GM21360 (cell line): ENCODE measurements at regions not wholly inside any gene's neighbourhood (a gene's known extent, or its start where the extent isn't known, plus 50 kb on each side); places are given as distances from the start of the nearest gene placed in this dataset.

Source experiments
- ATAC-seq: cut with Tn5 transposase; IDR thresholded peaks from one replicate; pipeline ENCODE4 v1.9.1; 2021; ENCODE audit warnings: mild to moderate bottlenecking, moderate library complexity; ENCODE audit not compliant: unreplicated experiment

DNA sequence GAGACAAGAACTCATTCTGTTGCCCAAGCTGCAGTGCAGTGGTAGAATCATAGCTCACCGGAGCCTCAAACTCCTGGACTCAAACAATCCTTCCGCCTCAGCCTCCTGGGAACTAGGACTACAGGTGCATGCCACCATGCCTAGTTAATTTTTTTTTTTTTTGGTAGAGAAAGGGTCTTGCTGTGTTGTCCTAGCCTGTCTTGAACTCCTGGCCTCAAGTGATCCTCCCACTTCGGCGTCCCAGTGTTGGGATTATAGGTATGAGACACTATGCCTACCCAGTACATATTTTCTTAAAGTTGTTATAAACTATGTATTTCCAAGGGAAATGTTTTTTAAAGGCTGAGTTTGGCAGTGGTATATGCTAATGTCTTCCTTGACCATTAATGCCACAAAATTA lies 412.6 kb downstream of the KLF12 start:
- ATAC-seq, result no peak

- ATAC-seq, result no peak
Measured at GRCh38 chr13:73720216-73720840, 413.9 kb downstream of the KLF12 start.

- no peak for ATAC-seq
Measured at GRCh38 chr13:73718246-73718645, 416.0 kb downstream of the KLF12 start.

GRCh38 chr13:73717632-73718031 lies 416.6 kb downstream of the KLF12 start:
- no peak for ATAC-seq

DNA sequence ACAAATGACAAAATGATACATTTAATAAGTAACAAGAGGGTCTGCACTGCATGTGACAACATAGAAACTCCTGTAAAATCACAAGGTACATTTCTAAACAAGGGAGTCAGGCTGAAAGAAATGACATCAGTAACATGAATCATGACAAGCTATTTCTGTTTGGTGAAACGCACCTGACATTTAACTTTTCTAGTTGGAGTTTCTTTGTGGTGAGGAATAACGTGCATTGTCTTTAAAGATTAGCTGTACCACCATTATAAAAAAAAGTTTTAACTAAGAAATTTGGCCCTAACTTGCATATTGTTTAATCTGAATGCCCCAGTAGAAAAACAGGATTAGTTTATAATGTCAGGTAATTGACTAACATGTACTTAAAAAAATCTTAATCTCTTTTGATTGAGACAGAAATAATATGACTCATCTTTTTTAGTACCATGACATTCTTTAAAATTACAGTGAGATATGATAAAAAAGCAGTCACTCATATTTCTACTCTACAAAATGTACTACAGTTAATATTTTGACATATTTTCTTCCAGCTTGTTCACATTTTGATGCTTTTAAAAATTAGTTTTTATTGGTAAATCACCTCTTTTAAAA lies 418.2 kb downstream of the KLF12 start:
- peak; percentile 62 for ATAC-seq

DNA sequence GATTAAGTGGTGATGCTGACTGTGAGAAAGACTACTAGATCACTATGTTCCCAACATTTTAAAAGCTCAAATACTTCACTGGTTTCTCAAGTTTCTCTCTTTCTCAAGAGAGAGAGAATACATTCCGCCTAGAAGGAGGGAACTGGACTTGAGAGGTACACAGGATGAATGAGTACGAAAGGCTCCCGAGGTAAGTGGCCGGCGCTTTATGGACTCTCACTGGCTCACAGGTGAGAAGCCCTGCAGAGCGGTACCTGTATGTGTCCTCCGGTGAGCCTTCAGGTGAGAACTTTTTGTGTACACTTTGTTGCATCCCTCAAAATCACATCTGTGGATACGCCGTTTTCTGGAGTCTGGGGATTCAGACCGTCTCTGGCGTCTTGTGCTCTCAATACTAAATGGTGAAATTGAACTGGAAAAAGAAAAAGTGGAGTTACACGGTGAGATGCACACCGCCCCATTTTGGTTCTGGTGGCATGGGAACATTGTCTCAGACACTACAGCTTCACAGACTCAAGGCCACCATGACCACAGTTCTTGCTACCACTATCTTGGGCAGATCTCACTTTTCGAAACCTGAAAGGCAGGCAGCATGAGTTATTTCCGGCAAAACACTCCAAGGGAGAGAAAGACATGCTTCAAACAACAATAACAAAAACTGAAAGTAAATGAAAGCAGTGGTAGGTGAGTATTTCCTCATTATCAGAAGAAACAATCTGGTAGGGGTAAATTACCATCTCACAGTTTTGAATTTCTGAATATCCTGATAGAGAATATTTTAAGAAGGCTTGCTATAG lies 418.9 kb downstream of the KLF12 start:
- peak; percentile 84 for ATAC-seq

DNA sequence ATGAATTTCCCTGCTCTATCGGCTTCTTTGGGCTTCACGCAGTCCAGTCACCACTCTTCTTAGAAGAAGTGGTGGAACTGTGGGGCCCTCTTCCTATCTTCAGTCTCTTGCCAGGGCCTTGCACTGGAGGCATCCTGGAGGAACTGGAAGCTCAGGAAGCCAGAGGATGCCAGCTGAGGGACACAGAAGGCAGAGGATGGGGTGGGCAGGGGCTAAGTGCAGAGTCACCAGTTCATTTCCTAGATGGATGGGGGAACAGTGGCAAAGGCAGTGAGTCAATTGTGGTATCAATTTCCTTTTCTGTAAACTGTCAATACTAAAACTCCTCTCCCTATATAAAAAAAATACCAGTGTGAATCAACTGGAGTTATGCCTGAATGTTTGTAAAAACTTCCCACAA lies 419.7 kb downstream of the KLF12 start:
- no peak for ATAC-seq

GRCh38 chr13:73708393-73708985 lies 425.7 kb downstream of the KLF12 start:
- ATAC-seq, result peak; percentile 90

GRCh38 chr13:73704587-73704986 lies 429.6 kb downstream of the KLF12 start:
- no peak for ATAC-seq

- no peak for ATAC-seq
Measured at GRCh38 chr13:73703606-73704005, 430.6 kb downstream of the KLF12 start.

DNA sequence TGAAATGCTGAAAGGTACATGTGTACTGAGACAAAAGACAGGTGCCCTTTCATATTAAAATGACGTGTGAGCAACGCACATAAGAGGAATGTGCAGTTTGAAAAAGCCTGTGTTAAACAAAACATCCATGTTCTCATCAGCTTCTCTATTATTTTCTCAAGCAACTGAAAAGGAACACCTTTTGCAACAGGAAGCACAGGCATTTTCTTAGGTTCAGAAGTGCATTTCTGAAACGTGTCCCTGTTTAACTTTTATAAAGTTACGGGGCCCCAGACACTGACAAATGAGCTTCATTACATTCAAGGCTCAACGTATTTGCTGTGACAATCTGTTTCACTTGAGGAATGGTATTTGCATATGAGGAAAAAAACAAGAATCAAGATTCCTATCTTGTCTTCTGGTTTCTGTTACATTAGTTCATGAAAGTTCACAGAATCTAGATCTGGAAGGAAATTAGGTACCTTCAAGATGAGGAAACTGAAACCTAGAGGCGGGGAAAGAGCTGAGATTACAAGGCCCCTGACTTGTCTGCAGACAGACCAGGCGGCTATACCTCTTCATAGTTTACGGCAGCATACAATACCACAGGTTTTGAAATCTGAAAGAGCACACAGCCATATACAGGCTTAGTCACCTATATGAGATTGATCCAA lies 431.7 kb downstream of the KLF12 start:
- peak; percentile 94 for ATAC-seq

- ATAC-seq, result no peak
Measured at GRCh38 chr13:73701160-73701559, 433.0 kb downstream of the KLF12 start.

GRCh38 chr13:73698859-73699258 lies 435.3 kb downstream of the KLF12 start:
- no peak for ATAC-seq

DNA sequence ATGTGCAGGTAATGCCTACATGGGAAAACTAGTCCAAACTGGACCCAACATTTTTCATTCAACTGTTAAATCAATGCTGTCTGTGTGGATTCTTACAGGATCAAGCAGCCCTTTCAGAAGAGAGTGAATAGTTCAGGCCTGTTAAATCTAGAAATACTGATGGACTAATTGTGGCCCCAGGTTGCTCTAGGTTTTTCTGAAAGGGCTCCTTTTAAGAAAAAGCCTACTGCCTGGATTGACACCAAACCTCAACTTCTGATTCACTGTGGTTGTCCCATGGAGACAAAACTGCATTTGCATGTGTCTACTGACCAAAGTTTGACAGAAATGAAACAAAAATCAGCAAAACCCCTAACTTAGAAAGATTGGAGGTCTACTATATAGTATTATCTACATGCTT lies 437.0 kb downstream of the KLF12 start:
- ATAC-seq, result no peak

DNA sequence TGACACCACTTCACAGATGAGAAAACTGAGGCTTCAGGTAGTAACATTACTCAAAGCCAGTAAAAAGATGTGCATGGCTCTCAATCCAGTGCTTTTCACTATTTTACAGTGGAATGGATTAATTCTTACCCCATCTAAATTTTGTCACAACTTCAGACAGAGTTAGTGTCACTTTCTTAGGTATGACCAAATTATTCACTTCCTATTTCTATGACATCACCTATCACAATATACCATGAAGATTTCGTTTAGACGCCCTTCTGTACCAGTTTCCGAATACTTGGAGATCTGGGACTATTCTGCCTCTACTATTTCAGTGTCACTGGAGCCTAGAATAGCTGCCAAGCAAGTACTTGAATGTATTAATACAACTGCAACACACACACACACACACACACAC lies 437.5 kb downstream of the KLF12 start:
- no peak for ATAC-seq

- no peak for ATAC-seq
Measured at GRCh38 chr13:73696271-73696670, 437.9 kb downstream of the KLF12 start.

- ATAC-seq, result no peak
Measured at GRCh38 chr13:73695325-73695724, 438.9 kb downstream of the KLF12 start.

DNA sequence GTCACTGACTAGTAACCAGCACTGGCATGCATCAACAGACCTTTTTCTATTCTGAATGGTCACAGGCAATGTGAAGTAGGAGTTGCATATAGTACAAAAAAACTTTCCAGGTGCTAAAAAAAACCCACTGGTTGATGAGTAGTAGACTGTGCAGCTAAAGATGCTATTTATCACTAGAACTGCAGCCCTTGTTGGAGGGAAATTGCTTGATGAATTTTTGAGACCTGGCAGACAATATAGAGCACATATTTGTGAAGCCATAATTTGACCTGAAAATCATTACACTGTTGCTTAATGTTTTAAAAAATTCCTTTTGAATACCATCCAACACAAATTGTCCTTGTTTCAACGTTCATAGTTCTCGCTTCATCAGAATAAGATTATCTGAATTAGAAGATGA lies 441.0 kb downstream of the KLF12 start:
- ATAC-seq, result no peak

- ATAC-seq, result no peak
Measured at GRCh38 chr13:73691891-73692290, 442.3 kb downstream of the KLF12 start.

DNA sequence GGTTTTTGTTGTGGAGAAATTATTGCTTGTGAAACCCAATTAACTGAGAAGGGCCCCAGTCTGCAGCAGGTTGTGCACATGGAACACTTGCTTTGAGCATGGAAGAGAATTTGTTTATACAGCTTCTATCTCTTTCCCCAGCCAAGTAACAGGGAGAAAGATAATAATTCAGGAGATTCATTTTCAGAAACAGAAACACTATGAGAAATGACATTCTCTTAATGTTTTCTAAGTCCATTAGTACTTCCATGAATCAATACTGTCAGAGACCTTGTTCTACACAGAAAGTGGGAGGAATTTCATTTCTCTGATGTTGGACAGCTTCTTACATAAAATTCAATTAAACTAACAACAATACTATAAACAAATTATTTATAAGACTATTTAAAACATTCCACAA lies 446.3 kb downstream of the KLF12 start:
- no peak for ATAC-seq

GRCh38 chr13:73687087-73687486 lies 447.1 kb downstream of the KLF12 start:
- no peak for ATAC-seq
